HCT116 (cell line): ENCODE measurements at regions not wholly inside any gene's neighbourhood (a gene's known extent, or its start where the extent isn't known, plus 50 kb on each side); places are given as distances from the start of the nearest gene placed in this dataset.

Experiments
- ATAC-seq: fragments of 200-7000 bp; cut with Tn5 transposase; 2 replicates; pipeline ENCODE4 v1.9.1; 2020; ENCODE audit warnings: mild to moderate bottlenecking, moderate library complexity
- BruUV-seq: library from RNA; stranded (reverse); fragments of 400-500 nt; replicated peaks from 2 replicates; lab custom pipeline; 2021; lab: Mats Ljungman, UMichigan
- CTCF ChIA-PET: fragments of 300-600 bp; sonication (Branson Sonifier 250); formaldehyde crosslinking; loops from one replicate; lab custom pipeline; 2021; ENCODE audit warnings: antibody characterized with exemption; lab: Charles Lee
- POLR2A ChIA-PET: fragments of 300-600, 350-600 bp; sonication (Branson Sonifier 250); formaldehyde crosslinking; loops from one replicate; lab custom pipeline; 2021; ENCODE audit warnings: antibody characterized with exemption; lab: Charles Lee
- RAD21 ChIA-PET, 2 experiments: fragments of 300-600 bp; sonication (Branson Sonifier 250); formaldehyde crosslinking; loops; one replicate each; lab custom pipeline; 2023; ENCODE audit warnings: low total read pairs in 2 of 2; ENCODE audit not compliant: uncharacterized antibody in 2 of 2, unreplicated experiment in 2 of 2, low non-redundant PET in 1 of 2; lab: Charles Lee
- DNase-seq: peaks from one replicate; pipeline ENCODE4 v3.0.0-alpha.2; 2010; ENCODE audit warnings: low read depth, low spot score
- H2AFZ ChIP-seq: fragments of 200-600 bp; shearing (Covaris generic), sonication (generic); 2 replicates; pipeline ENCODE4 v1.6.1; 2017; ENCODE audit warnings: low read depth, mixed run types, mixed read lengths, antibody characterized with exemption, low read length; ENCODE audit not compliant: poor library complexity, severe bottlenecking
- H3K27ac ChIP-seq: 2 replicates; pipeline ENCODE4 v1.5.1; 2012; ENCODE audit warnings: low read depth, low read length
- H3K27me3 ChIP-seq: fragments of 200-600 bp; sonication (generic); 2 replicates; pipeline ENCODE4 v1.6.1; 2016; ENCODE audit warnings: mixed run types, low read length, mixed read lengths; ENCODE audit not compliant: insufficient read depth
- H3K36me3 ChIP-seq, 2 experiments: fragments of 200-500 bp in 1 of 2; fragments of 200-600 bp in 1 of 2; sonication (Bioruptor generic) in 1 of 2; sonication (generic) in 1 of 2; 2 replicates each; pipeline versions ENCODE4 v1.5.1 to v1.6.1; 2014 to 2016; ENCODE audit warnings: low read length in 2 of 2, inconsistent platforms in 1 of 2, mixed read lengths in 1 of 2, mixed run types in 1 of 2; ENCODE audit not compliant: insufficient read depth in 2 of 2, control insufficient read depth in 1 of 2
- H3K4me1 ChIP-seq, 2 experiments: fragments of 200-600 bp in 1 of 2; sonication (generic) in 1 of 2; 2 replicates each; pipeline versions ENCODE4 v1.5.1 to v1.6.1; 2012 to 2017; ENCODE audit warnings: low read length in 2 of 2, inconsistent platforms in 1 of 2, mild to moderate bottlenecking in 1 of 2, mixed read lengths in 1 of 2, mixed run types in 1 of 2, moderate library complexity in 1 of 2; ENCODE audit not compliant: insufficient read depth in 2 of 2, control insufficient read depth in 1 of 2
- H3K4me2 ChIP-seq: fragments of 200-600 bp; sonication (generic); 2 replicates; pipeline ENCODE4 v1.6.1; 2017; ENCODE audit warnings: mixed run types, low read length, mixed read lengths
- H3K4me3 ChIP-seq, 2 experiments: fragments of 200-600 bp in 1 of 2; sonication (generic) in 1 of 2; replicated peaks in 1 of 2; 2 replicates each; pipeline ENCODE4 v1.5.1; 2011 to 2016; ENCODE audit warnings: low read length in 2 of 2, control low read depth in 1 of 2, low read depth in 1 of 2, mild to moderate bottlenecking in 1 of 2, mixed read lengths in 1 of 2, mixed run types in 1 of 2
- H3K79me2 ChIP-seq: fragments of 200-600 bp; sonication (generic); 2 replicates; pipeline ENCODE4 v1.6.1; 2017; ENCODE audit warnings: mild to moderate bottlenecking, mixed run types, low read length, moderate library complexity, mixed read lengths; ENCODE audit not compliant: insufficient read depth
- H3K9ac ChIP-seq: fragments of 200-600 bp; sonication (generic); 2 replicates; pipeline ENCODE4 v1.6.1; 2016; ENCODE audit warnings: low read length, mixed read lengths
- H3K9me2 ChIP-seq: fragments of 200-600 bp; sonication (generic), shearing (Covaris generic); 2 replicates; pipeline ENCODE4 v1.6.1; 2017; ENCODE audit warnings: mixed run types, mild to moderate bottlenecking, moderate library complexity; ENCODE audit not compliant: insufficient read depth
- H3K9me3 ChIP-seq, 2 experiments: fragments of 200-500 bp in 1 of 2; fragments of 200-600 bp in 1 of 2; sonication (Bioruptor generic) in 1 of 2; sonication (generic) in 1 of 2; 2 replicates each; pipeline ENCODE4 v1.6.1; 2014 to 2017; ENCODE audit warnings: low read length in 2 of 2, mixed read lengths in 2 of 2, inconsistent platforms in 1 of 2, low read depth in 1 of 2, mild to moderate bottlenecking in 1 of 2, mixed run types in 1 of 2, moderate library complexity in 1 of 2; ENCODE audit not compliant: control insufficient read depth in 1 of 2, insufficient read depth in 1 of 2
- H4K20me1 ChIP-seq: fragments of 200-600 bp; sonication (generic), shearing (Covaris generic); 2 replicates; pipeline ENCODE4 v1.6.1; 2017; ENCODE audit warnings: mixed run types, mild to moderate bottlenecking, moderate library complexity; ENCODE audit not compliant: insufficient read depth
- ATF3 ChIP-seq: IDR thresholded peaks from 2 replicates; pipeline ENCODE4 v1.6.1; 2012
- CBX3 ChIP-seq: IDR thresholded peaks from 2 replicates; pipeline ENCODE4 v1.6.1; 2012; ENCODE audit warnings: low read depth
- CTCF ChIP-seq, 3 experiments: fragments of 200-600 bp in 1 of 3; sonication (generic) in 1 of 3; IDR thresholded peaks in 2 of 3; conservative IDR thresholded peaks in 1 of 3; 2 replicates each; pipeline ENCODE4 v1.5.1; 2012 to 2017; ENCODE audit warnings: low read depth in 2 of 3, low read length in 2 of 3, antibody characterized with exemption in 1 of 3, borderline replicate concordance in 1 of 3, control low read depth in 1 of 3, mild to moderate bottlenecking in 1 of 3, mixed read lengths in 1 of 3, mixed run types in 1 of 3, moderate library complexity in 1 of 3; ENCODE audit not compliant: insufficient read depth in 1 of 3
- EGR1 ChIP-seq: IDR thresholded peaks from 2 replicates; pipeline ENCODE4 v1.6.1; 2012; ENCODE audit warnings: low read depth
- EZH2 ChIP-seq: fragments of 200-600 bp; sonication (generic); IDR thresholded peaks from 2 replicates; pipeline ENCODE4 v1.6.1; 2017; ENCODE audit warnings: antibody characterized with exemption, mixed run types
- EZH2phosphoT487 ChIP-seq: fragments of 200-600 bp; IDR thresholded peaks from 2 replicates; pipeline ENCODE4 v1.6.1; 2018; ENCODE audit warnings: antibody characterized with exemption, borderline replicate concordance
- MAX ChIP-seq: IDR thresholded peaks from 2 replicates; pipeline ENCODE4 v1.6.1; 2012
- POLR2A ChIP-seq: IDR thresholded peaks from 2 replicates; pipeline ENCODE4 v1.7.0; 2011; ENCODE audit warnings: borderline replicate concordance; ENCODE audit not compliant: insufficient read depth, insufficient read length; ENCODE audit errors: extremely low read depth
- POLR2AphosphoS5 ChIP-seq: IDR thresholded peaks from 2 replicates; pipeline ENCODE4 v1.6.1; 2011; ENCODE audit warnings: mild to moderate bottlenecking, low read depth, low read length, moderate library complexity
- SRF ChIP-seq: IDR thresholded peaks from 2 replicates; pipeline ENCODE4 v1.6.1; 2012; ENCODE audit warnings: low read depth
- TCF7L2 ChIP-seq: IDR thresholded peaks from 2 replicates; pipeline ENCODE4 v1.7.0; 2011; ENCODE audit warnings: borderline replicate concordance, inconsistent platforms; ENCODE audit not compliant: insufficient read depth, insufficient read length; ENCODE audit errors: extremely low read depth
- ZFX ChIP-seq: fragments of 450-650 bp; IDR thresholded peaks from 2 replicates; pipeline ENCODE4 v1.6.1; 2017
- ZNF274 ChIP-seq: fragments of 200-500 bp; sonication (Bioruptor generic); IDR thresholded peaks from 2 replicates; pipeline ENCODE4 v1.6.1; 2014; ENCODE audit warnings: mild to moderate bottlenecking, low read depth, low read length, inconsistent platforms
- intact Hi-C: fragments of 100-400 bp; cut with micrococcal nuclease; formaldehyde crosslinking; loops from 2 replicates; pipeline ENCODE4 v1.10.0; 2022

- TF ChIP-seq POLR2AphosphoS5 (no peak), POLR2A (no peak), ATF3 (no peak), CBX3 (no peak), EGR1 (no peak), ZFX (no peak), MAX (no peak)
Measured at GRCh38 chr5:25436452-25436851, 791.7 kb upstream of the CDH10 start (continued).

GRCh38 chr5:25435882-25436281 lies 791.1 kb upstream of the CDH10 start:
- CTCF ChIA-PET, result no interaction called here
- H3K27me3 ChIP-seq, result no peaks in the 10 kb centered on the region
- TF ChIP-seq MAX, result no peak
- no peak for TF ChIP-seq ATF3
- TF ChIP-seq ZNF274, result no peak
- no peak for TF ChIP-seq SRF
- TF ChIP-seq POLR2A, result no peak
- TF ChIP-seq CBX3, result no peak
- no peak for TF ChIP-seq EZH2phosphoT487
- TF ChIP-seq EZH2, result no peak
- TF ChIP-seq CTCF (IDR thresholded peaks at IDR 0.05 in 2 of 3, conservative IDR thresholded peaks at IDR 0.05 in 1 of 3; ENCODE audit: borderline replicate concordance in 1 of 3, insufficient read depth in 1 of 3, low read depth in 2 of 3, low read length in 2 of 3), result no peak
- no peak for TF ChIP-seq TCF7L2
- RAD21 ChIA-PET, result no interaction called here
- H2AFZ ChIP-seq, result no peak overlapping the region
- H4K20me1 ChIP-seq, result no peaks in the 10 kb centered on the region
- H3K4me2 ChIP-seq, result no peak overlapping the region
- no peaks in the 10 kb centered on the region for H3K36me3 ChIP-seq
- ATAC-seq (no peak), DNase-seq (no peak)
- POLR2A ChIA-PET, result no interaction called here
- BruUV-seq, result no TSS peak
- H3K9me2 ChIP-seq, result no peaks in the 10 kb centered on the region
- H3K27ac ChIP-seq, result no peak overlapping the region
- no peak overlapping the region for H3K4me3 ChIP-seq
- H3K9ac ChIP-seq, result no peak overlapping the region
- peaks cover 0 to 2% of the 10 kb centered on the region in 2 experiments; a peak in 3 of 4 replicates for H3K9me3 ChIP-seq
- H3K79me2 ChIP-seq, result no peaks in the 10 kb centered on the region
- H3K4me1 ChIP-seq, result no peaks in the 10 kb centered on the region
- intact Hi-C loops, result no loop called here
